Gastroesophageal sphincter (tissue), 4 donors: ENCODE measurements at regions not wholly inside any gene's neighbourhood (a gene's known extent, or its start where the extent isn't known, plus 50 kb on each side); places are given as distances from the start of the nearest gene placed in this dataset.

Experiments
- ATAC-seq: fragments of 150-250 bp; one replicate; pipeline ENCODE4 v1.9.1; 2016; ENCODE audit warnings: mild to moderate bottlenecking, moderate library complexity
- H3K27ac ChIP-seq, 4 donors: fragments of 200-600 bp; sonication (generic) in 3 of 4; 1 replicate in 3 of 4; 2 replicates in 1 of 4; pipeline ENCODE4 v1.5.1; 2016 to 2019
- H3K27me3 ChIP-seq: fragments of 200-600 bp; sonication (generic); one replicate; pipeline ENCODE4 v1.5.1; 2019
- H3K36me3 ChIP-seq, 2 donors: fragments of 200-600 bp; sonication (generic); one replicate each; pipeline ENCODE4 v1.5.1; 2019; ENCODE audit warnings: control low read depth in 1 of 2
- H3K4me1 ChIP-seq, 3 donors: fragments of 200-600 bp; sonication (generic); 1 replicate in 2 of 3; 2 replicates in 1 of 3; pipeline ENCODE4 v1.5.1; 2016 to 2019; ENCODE audit warnings: control low read depth in 2 of 3
- H3K4me3 ChIP-seq, 2 donors: fragments of 200-600 bp; sonication (generic); one replicate each; pipeline ENCODE4 v1.5.1; 2019; ENCODE audit warnings: mild to moderate bottlenecking in 1 of 2, moderate library complexity in 1 of 2
- H3K9me3 ChIP-seq, 3 donors: fragments of 200-600 bp; sonication (generic); one replicate each; pipeline ENCODE4 v1.5.1; 2017 to 2019; ENCODE audit warnings: control low read depth in 2 of 3
- EP300 ChIP-seq: sonication (generic); formaldehyde crosslinking; IDR thresholded peaks from one replicate; pipeline ENCODE4 v1.6.1; 2017; ENCODE audit warnings: antibody characterized with exemption, mild to moderate bottlenecking
- POLR2A ChIP-seq, 2 donors: fragments of 450-650 bp; IDR thresholded peaks; one replicate each; pipeline ENCODE4 v1.6.1; 2017; ENCODE audit warnings: antibody characterized with exemption in 2 of 2, mild to moderate bottlenecking in 2 of 2, moderate library complexity in 1 of 2
- POLR2AphosphoS5 ChIP-seq: sonication (generic); formaldehyde crosslinking; IDR thresholded peaks from one replicate; pipeline ENCODE4 v1.6.1; 2017; ENCODE audit warnings: antibody characterized with exemption
- WGBS, 2 donors: methylation state at CpG; one replicate each; pipeline ENCODE4 v1.1.5; 2018; ENCODE audit warnings: low coverage in 1 of 2; 5-methylcytosine and 5-hydroxymethylcytosine counted together
- TF ChIP-seq, protein P1 (sequence below), 4 experiments: fragments of 200-600 bp in 2 of 4; fragments of 450-650 bp in 2 of 4; sonication (generic) in 1 of 4; IDR thresholded peaks; one replicate each; pipeline ENCODE4 v1.5.1; 2017 to 2019; ENCODE audit warnings: antibody characterized with exemption in 4 of 4, mild to moderate bottlenecking in 2 of 4, moderate library complexity in 2 of 4

- no peaks in the 10 kb centered on the region for H3K27me3 ChIP-seq
- no peak overlapping the region for H3K4me3 ChIP-seq
- no peaks in the 10 kb centered on the region for H3K9me3 ChIP-seq
- WGBS, 2 donors: 43 to 86% methylated on average over 1 to 2 of the region's 2 CpGs
- H3K4me1 ChIP-seq: no peaks in the 10 kb centered on the region
- H3K27ac ChIP-seq: no peak overlapping the region
- TF ChIP-seq EP300 (no peak), POLR2AphosphoS5 (no peak), POLR2A (IDR thresholded peaks at IDR 0.05) (no peak)
- TF ChIP-seq, protein P1, sequence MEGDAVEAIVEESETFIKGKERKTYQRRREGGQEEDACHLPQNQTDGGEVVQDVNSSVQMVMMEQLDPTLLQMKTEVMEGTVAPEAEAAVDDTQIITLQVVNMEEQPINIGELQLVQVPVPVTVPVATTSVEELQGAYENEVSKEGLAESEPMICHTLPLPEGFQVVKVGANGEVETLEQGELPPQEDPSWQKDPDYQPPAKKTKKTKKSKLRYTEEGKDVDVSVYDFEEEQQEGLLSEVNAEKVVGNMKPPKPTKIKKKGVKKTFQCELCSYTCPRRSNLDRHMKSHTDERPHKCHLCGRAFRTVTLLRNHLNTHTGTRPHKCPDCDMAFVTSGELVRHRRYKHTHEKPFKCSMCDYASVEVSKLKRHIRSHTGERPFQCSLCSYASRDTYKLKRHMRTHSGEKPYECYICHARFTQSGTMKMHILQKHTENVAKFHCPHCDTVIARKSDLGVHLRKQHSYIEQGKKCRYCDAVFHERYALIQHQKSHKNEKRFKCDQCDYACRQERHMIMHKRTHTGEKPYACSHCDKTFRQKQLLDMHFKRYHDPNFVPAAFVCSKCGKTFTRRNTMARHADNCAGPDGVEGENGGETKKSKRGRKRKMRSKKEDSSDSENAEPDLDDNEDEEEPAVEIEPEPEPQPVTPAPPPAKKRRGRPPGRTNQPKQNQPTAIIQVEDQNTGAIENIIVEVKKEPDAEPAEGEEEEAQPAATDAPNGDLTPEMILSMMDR (IDR thresholded peaks at IDR 0.05): no peak
- no peak for ATAC-seq
- H3K36me3 ChIP-seq: no peaks in the 10 kb centered on the region
Measured at GRCh38 chr10:107303203-107303602, 138.7 kb upstream of the SORCS1 start.

DNA sequence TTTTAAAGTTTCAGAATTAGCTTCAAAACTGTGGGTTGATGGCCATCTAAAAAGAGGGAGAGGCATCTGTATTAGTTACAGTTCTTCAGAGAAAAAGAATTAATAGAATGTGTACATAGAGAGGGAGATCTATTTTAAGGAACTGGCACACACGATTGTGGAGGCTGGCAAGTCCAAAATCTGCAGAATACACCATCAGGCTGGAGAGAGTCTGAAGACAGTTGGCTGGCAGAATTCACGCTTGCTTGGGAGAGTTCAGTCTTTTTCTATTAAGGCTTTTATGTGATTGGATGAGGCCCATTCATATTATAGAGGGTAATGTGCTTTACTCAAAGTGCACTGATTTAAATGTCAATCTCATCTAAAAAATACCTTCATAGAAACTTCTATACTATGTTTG lies 135.1 kb upstream of the SORCS1 start:
- TF ChIP-seq, protein P1 (IDR thresholded peaks at IDR 0.05): no peak
- TF ChIP-seq POLR2AphosphoS5 (no peak), POLR2A (IDR thresholded peaks at IDR 0.05) (no peak), EP300 (no peak)
- no peaks in the 10 kb centered on the region for H3K4me1 ChIP-seq
- no peak overlapping the region for H3K27ac ChIP-seq
- H3K9me3 ChIP-seq: no peaks in the 10 kb centered on the region
- WGBS, 2 donors: 70 to 72% methylated on average over 2 of the region's 2 CpGs
- no peaks in the 10 kb centered on the region for H3K36me3 ChIP-seq
- no peaks in the 10 kb centered on the region for H3K27me3 ChIP-seq
- no peak for ATAC-seq
- H3K4me3 ChIP-seq: no peak overlapping the region

DNA sequence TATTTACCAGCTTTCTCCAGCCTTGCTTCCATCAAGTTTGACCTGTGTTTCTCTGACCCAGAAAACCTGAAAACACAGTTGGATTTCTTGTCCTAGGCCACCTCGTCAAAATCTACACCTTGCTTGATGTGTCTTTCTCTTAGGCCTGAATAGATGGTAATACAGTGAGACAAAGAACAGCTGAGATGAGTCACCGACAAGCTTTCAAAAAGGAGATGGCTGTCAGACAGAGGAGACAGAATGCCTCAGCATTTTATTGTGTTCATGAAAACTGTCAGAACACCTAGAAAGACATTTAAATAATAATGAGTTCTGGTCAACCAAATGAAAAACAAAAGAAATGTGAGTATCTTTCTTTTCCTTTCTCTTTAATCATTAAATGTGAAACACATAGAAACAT lies 119.7 kb upstream of the SORCS1 start:
- TF ChIP-seq, protein P1 (IDR thresholded peaks at IDR 0.05): no peak
- TF ChIP-seq POLR2AphosphoS5 (no peak), POLR2A (IDR thresholded peaks at IDR 0.05) (no peak), EP300 (no peak)
- no peak overlapping the region for H3K4me3 ChIP-seq
- no peak overlapping the region for H3K27ac ChIP-seq
- WGBS, 2 donors: 50 to 72% methylated on average over 1 to 2 of the region's 2 CpGs
- H3K9me3 ChIP-seq: peaks cover 0 to 9% (median 0%) of the 10 kb centered on the region in 3 donors
- H3K36me3 ChIP-seq: no peaks in the 10 kb centered on the region
- no peak for ATAC-seq
- no peaks in the 10 kb centered on the region for H3K4me1 ChIP-seq
- no peaks in the 10 kb centered on the region for H3K27me3 ChIP-seq

DNA sequence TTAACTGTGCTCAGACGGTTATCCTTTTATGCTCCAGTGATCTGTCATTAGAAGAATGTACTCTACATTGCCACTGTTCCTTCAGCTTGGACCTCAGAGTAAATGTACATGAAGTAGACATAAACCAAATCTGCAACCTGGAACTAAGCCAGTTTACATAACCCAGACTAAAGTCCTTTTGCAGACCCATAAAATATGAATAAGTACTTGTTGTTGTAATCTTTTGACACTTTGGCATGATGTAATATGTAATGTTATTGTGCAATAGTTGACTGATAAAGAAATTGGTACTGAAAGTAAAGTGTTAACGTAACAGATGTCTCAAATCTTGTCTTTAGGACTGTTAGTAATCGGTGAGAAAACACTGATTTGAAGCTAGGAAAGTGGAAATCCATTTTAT lies 115.8 kb upstream of the SORCS1 start:
- ATAC-seq: no peak
- Histone ChIP-seq H3K4me1 (no peaks in the 10 kb centered on the region), H3K9me3 (peaks cover 0 to 9% (median 0%) of the 10 kb centered on the region in 3 donors), H3K36me3 (no peaks in the 10 kb centered on the region), H3K27ac (no peak overlapping the region), H3K27me3 (no peaks in the 10 kb centered on the region), H3K4me3 (no peak overlapping the region)
- TF ChIP-seq POLR2AphosphoS5 (no peak), POLR2A (IDR thresholded peaks at IDR 0.05) (no peak), EP300 (no peak)
- 18 to 24% methylated on average over 3 of the region's 3 CpGs for WGBS, 2 donors

GRCh38 chr10:107277591-107277990 lies 113.1 kb upstream of the SORCS1 start:
- no peaks in the 10 kb centered on the region for H3K36me3 ChIP-seq
- H3K27ac ChIP-seq: no peak overlapping the region
- 85 to 100% methylated on average over 1 to 2 of the region's 2 CpGs for WGBS, 2 donors
- no peak overlapping the region for H3K4me3 ChIP-seq
- H3K9me3 ChIP-seq: peaks cover 0 to 8% (median 0%) of the 10 kb centered on the region in 3 donors
- TF ChIP-seq, protein P1 (IDR thresholded peaks at IDR 0.05): no peak
- TF ChIP-seq EP300 (no peak), POLR2A (IDR thresholded peaks at IDR 0.05) (no peak), POLR2AphosphoS5 (no peak)
- peaks cover 3% of the 10 kb centered on the region for H3K27me3 ChIP-seq
- ATAC-seq: no peak
- H3K4me1 ChIP-seq: no peaks in the 10 kb centered on the region
